HUDEP-2 (cell line): ENCODE measurements at regions not wholly inside any gene's neighbourhood (a gene's known extent, or its start where the extent isn't known, plus 50 kb on each side); places are given as distances from the start of the nearest gene placed in this dataset.
A peak's percentile ranks its signal among the peaks of the same experiment; 100 is the strongest.

Experiments
- DNase-seq, 76 experiments: peaks; one replicate each; lab custom pipeline; 2025; ENCODE audit not compliant: unreplicated experiment in 76 of 76; lab: John Stamatoyannopoulos, UW

- peak in 34 of 76 experiments; percentile 22 to 76 (median 36) for DNase-seq
These were observed 174.5 kb downstream of the MRPL14 start for GRCh38 chr6:43952746-43953145.

DNA sequence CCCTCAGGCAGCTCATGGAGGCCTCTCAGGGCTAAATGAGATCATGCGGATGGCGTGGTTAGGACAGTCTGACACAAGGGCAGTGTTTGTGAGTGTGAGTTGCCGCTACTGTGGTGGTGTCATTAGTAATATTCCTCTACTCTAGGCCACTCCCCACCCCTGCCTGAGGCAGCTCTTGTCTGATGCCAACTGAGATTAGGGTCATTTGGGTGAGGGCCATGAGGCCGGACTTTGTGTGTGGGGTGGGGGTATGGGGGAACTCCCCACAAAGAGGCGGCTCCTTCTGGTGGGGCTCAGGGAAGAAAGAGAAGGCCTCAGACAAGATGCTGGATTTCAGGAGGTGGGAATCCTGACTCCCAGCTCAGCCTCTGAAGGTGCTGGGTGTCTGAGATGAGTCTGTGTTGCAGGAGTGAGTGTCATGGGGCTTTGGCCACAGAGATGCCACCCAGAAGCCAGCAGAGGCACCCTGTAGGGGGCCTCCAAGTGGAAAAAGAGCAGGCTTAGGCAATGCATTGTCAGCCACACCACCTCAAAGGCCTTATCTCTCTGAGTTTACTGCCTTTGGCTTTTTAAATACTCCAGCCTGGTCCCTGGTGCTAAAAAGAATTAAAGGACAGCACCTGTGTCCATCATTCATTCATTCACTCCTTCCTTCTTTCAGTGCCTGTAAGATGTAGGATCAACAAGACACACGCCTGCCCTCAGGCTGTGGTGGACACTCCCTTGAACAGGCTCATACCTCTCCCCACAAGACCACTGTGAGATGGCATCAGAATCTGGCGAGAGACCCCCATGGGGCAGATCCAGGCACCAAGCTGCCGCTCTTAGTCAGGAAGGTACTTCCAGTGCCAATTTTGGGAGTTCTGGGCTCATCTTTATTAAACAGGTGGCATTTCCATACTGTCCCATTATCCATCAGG, 175.2 kb downstream of the MRPL14 start:
- peak in 64 of 76 experiments; percentile 24 to 88 (median 59) for DNase-seq

GRCh38 chr6:43951063-43951755, 176.0 kb downstream of the MRPL14 start:
- DNase-seq, result peak in 73 of 76 experiments; percentile 48 to 94 (median 85)

- DNase-seq, result no peak
These were observed 176.6 kb downstream of the MRPL14 start for GRCh38 chr6:43950731-43951062.

DNA sequence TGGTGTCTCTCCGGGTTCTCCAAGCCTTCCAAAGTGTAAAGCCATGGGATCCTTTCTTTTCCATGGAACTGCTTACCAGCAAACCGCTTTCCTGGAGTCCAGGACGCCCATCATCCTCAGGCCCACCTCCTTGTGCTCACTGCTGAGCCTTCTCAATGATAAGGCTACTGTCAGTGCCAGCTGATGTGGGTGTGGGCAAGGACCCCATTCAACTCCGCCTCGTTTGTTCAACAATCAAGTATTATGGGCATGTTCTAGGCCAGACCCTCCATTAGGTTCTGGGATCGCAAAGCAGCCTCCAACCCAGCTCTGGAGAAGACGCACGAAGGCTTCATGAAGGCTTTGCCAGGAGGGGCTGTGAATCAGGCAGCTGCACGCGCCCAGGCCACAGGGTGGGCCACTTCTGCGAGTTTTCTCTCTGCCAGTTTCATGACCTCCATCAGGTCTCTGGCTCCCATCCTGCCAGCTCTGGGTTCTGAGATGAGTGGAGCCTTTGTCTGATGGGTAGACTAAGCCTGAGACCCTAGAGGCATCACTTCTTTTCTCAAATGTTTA, 177.1 kb downstream of the MRPL14 start:
- DNase-seq, result peak in 6 of 76 experiments; percentile 13 to 41 (median 29)

- no peak for DNase-seq
These were observed 177.7 kb downstream of the MRPL14 start for GRCh38 chr6:43949551-43949991.

- DNase-seq, result peak in 1 of 76 experiments; percentile 45
These were observed 178.4 kb downstream of the MRPL14 start for GRCh38 chr6:43948527-43949485.

- no peak for DNase-seq
These were observed 177.8 kb downstream of the VEGFA start for GRCh38 chr6:43947860-43948259.

GRCh38 chr6:43946641-43947363, 176.8 kb downstream of the VEGFA start:
- DNase-seq, result peak in 71 of 76 experiments; percentile 33 to 96 (median 80)

- DNase-seq, result peak in 4 of 76 experiments; percentile 41 to 55 (median 44)
These were observed 175.7 kb downstream of the VEGFA start for GRCh38 chr6:43945768-43946080.

DNA sequence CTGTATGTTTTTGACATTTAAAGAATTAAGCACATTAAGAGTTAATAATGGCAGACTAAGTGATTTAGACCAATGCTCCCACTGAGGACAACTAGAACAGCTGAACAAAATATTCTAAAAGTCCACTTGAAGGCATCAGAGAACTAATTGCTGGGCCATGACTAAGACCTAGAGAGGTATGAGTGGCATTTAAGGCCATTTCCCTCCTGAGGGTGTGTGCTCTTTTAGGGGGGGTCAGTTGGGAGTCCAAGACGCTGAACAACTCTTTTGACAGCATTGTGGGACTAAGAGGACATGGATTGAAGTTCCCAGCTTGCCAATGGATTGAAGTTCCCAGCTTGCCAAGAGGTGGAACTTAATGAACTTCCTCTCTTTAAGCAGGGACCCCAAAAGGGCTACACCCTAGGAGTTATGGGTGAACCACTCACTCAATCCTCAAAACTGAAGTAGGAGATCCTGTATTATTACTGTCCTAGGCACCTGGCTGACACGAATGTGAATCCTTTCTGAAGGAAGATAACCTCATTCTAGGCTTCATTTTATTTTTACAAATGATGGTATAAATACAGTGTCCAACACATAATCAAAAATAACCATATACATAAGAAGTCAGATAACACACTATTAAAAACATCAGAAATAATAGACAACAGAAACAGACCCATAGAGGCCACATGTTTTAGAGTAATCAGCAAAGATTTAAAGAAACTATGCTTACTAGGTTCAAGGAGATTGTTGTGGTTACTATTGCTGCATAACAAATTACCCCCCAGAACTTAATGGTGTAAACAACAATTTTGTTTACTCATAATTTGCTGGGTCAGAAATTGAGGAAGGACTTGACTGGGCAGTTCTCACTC, 175.1 kb downstream of the VEGFA start:
- no peak for DNase-seq

GRCh38 chr6:43943781-43944250, 173.8 kb downstream of the VEGFA start:
- DNase-seq, result peak in 1 of 76 experiments; percentile 19

DNA sequence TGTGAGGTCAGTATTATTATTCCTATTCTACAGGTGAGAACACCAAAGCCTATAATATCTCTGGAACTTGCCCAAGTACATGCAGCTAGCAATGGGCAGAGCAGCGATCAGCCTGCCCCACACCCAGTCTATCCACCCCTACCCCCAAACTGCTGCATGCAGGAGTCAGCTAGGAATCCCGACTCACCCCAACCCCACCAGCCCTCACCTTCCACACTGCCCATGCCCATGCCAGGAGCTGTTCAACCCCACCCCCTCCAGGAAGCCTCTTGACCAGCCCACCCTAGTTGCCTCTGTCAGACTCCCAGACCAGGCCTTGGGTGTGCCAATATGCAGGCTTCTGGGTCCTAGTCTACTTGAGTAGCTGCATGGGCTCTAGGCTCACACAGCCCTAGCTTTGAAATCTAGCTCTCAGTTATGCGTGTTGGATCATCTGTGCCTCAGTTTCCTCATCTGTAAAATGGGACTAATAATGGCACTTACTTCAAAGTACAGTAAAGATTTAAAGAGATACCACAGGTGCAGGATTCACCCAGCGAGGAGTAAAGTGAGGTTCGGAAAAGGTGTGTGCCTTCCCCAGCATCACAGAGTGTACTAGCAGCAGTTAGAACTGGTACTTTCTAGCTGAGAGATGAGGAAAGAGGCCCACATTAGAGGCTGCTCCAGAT, 173.2 kb downstream of the VEGFA start:
- DNase-seq, result no peak

DNA sequence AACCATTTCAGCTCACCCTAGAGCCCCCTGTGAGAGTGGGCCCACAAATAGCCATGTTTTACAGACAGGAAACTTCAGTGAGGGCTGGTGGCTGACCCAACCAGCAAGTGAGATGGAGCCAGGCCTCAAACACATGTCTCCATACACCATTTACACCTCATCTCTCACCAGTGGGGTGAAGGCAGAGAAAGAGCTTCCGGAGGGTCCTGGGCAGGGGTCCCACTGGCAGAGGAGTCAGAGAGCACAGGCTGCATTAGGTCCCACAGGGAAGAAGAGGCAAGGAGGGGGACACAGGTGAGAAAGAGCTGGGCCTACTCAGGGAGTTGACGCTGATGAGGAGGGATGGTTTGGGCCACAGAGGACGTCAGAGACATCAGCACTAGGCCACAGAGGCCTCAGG, 172.6 kb downstream of the VEGFA start:
- DNase-seq, result no peak

DNA sequence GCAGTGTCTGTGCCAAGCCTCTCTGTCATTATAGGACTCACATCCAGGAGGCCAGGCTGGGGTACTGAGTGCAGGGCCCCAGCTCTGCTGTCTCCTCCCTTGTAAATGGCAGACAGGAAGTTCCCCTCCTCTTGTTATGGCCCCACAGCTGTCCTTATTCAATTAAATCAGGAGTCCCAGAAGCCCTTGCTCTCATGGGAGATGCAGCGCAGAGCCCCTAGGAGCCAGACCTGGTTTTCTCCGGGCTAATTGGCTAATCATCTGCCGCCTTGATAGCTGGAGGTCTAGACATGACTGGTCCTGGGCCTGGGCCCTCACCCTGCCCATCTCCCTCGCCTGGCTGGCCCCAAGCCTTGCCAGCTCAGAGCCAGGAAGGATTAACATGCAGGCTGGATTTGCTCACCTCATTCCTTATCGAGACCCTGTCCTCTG, 172.0 kb downstream of the VEGFA start:
- DNase-seq, result no peak

GRCh38 chr6:43941174-43941573, 171.2 kb downstream of the VEGFA start:
- no peak for DNase-seq

GRCh38 chr6:43940393-43941087, 170.5 kb downstream of the VEGFA start:
- no peak for DNase-seq

DNA sequence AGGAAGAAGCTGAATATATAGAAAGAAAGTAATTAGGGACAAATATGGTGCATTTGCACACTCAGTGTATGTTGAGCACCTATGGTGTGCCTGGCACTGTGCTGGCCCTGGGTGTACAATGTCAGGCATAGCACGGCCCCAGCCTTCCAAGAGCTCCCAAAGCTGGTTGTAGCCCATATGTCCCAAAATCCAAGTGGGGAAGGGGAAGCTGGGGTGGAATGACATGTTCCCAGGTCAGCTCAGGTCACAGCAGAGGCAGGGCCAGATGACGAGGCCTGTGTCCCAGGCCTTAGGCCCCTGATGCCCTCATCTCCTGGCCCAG, 170.0 kb downstream of the VEGFA start:
- no peak for DNase-seq
